RWPE2 (cell line): ENCODE measurements at regions not wholly inside any gene's neighbourhood (a gene's known extent, or its start where the extent isn't known, plus 50 kb on each side); places are given as distances from the start of the nearest gene placed in this dataset.

ENCODE experiments used
- ATAC-seq: fragments of 200-7000 bp; cut with Tn5 transposase; 3 replicates; pipeline ENCODE4 v1.9.1; 2021; ENCODE audit warnings: low read depth
- DNase-seq: peaks from one replicate; pipeline ENCODE4 v3.0.0-alpha.2; 2020; ENCODE audit warnings: low spot score
- H3K27ac ChIP-seq: fragments of 450-650 bp; 2 replicates; pipeline ENCODE4 v1.5.1; 2017; ENCODE audit warnings: mild to moderate bottlenecking; ENCODE audit not compliant: poor library complexity, severe bottlenecking
- H3K27me3 ChIP-seq: fragments of 250-450 bp; sonication (Bioruptor Pico); 2 replicates; pipeline ENCODE4 v1.5.1; 2021; ENCODE audit warnings: mild to moderate bottlenecking, moderate library complexity; ENCODE audit not compliant: insufficient read depth, poor library complexity, severe bottlenecking
- H3K36me3 ChIP-seq: fragments of 250-450 bp; sonication (Bioruptor Pico); 2 replicates; pipeline ENCODE4 v1.5.1; 2020; ENCODE audit warnings: low read depth, mild to moderate bottlenecking, moderate library complexity
- H3K4me1 ChIP-seq: fragments of 250-450 bp; sonication (Bioruptor Pico); 2 replicates; pipeline ENCODE4 v1.5.1; 2021; ENCODE audit warnings: mild to moderate bottlenecking, moderate library complexity; ENCODE audit not compliant: insufficient read depth, poor library complexity, severe bottlenecking
- H3K4me3 ChIP-seq: fragments of 250-450 bp; sonication (Bioruptor Pico); 2 replicates; pipeline ENCODE4 v1.5.1; 2021; ENCODE audit warnings: mild to moderate bottlenecking, moderate library complexity; ENCODE audit not compliant: severe bottlenecking
- H3K9me3 ChIP-seq: fragments of 250-450 bp; sonication (Bioruptor Pico); 2 replicates; pipeline ENCODE4 v1.5.1; 2021; ENCODE audit warnings: mild to moderate bottlenecking, moderate library complexity; ENCODE audit not compliant: severe bottlenecking
- CTCF ChIP-seq: fragments of 450-650 bp; IDR thresholded peaks from one replicate; pipeline ENCODE4 v1.5.1; 2017; ENCODE audit warnings: mild to moderate bottlenecking, moderate library complexity; ENCODE audit not compliant: poor library complexity, severe bottlenecking

- no peak for TF ChIP-seq CTCF
- peaks cover 2% of the 10 kb centered on the region for H3K9me3 ChIP-seq
These were observed 402.7 kb upstream of the SALL3 start for GRCh38 chr18:78576967-78577366.

GRCh38 chr18:78579449-78579848, 400.2 kb upstream of the SALL3 start:
- peaks cover 2% of the 10 kb centered on the region for H3K9me3 ChIP-seq

More at GRCh38 chr18:78576967-78577366, 402.7 kb upstream of the SALL3 start:
- Histone ChIP-seq H3K4me1 (no peaks in the 10 kb centered on the region), H3K36me3 (no peaks in the 10 kb centered on the region), H3K27me3 (no peaks in the 10 kb centered on the region), H3K27ac (no peak overlapping the region), H3K4me3 (no peak overlapping the region)
- ATAC-seq = no peak
- DNase-seq = no peak

GRCh38 chr18:78579854-78580577, 399.6 kb upstream of the SALL3 start:
- Histone ChIP-seq H3K27me3 (no peaks in the 10 kb centered on the region), H3K4me1 (no peaks in the 10 kb centered on the region), H3K9me3 (peaks cover 2% of the 10 kb centered on the region), H3K27ac (no peak overlapping the region), H3K36me3 (no peaks in the 10 kb centered on the region), H3K4me3 (no peak overlapping the region)
- no peak for TF ChIP-seq CTCF
- ATAC-seq (no peak), DNase-seq (no peak)

More at GRCh38 chr18:78579449-78579848, 400.2 kb upstream of the SALL3 start:
- TF ChIP-seq CTCF = no peak
- DNase-seq (no peak), ATAC-seq (no peak)
- H3K27me3 ChIP-seq = no peaks in the 10 kb centered on the region
- H3K27ac ChIP-seq = no peak overlapping the region
- no peak overlapping the region for H3K4me3 ChIP-seq
- no peaks in the 10 kb centered on the region for H3K4me1 ChIP-seq
- no peaks in the 10 kb centered on the region for H3K36me3 ChIP-seq

GRCh38 chr18:78580835-78581339, 398.7 kb upstream of the SALL3 start:
- no peak for TF ChIP-seq CTCF
- no peak for ATAC-seq
- Histone ChIP-seq H3K9me3 (peaks cover 2% of the 10 kb centered on the region), H3K4me1 (no peaks in the 10 kb centered on the region), H3K36me3 (no peaks in the 10 kb centered on the region), H3K27me3 (no peaks in the 10 kb centered on the region), H3K27ac (no peak overlapping the region), H3K4me3 (no peak overlapping the region)
- DNase-seq = no peak

- TF ChIP-seq CTCF = no peak
- ATAC-seq (no peak), DNase-seq (no peak)
- Histone ChIP-seq H3K9me3 (peaks cover 2% of the 10 kb centered on the region), H3K36me3 (no peaks in the 10 kb centered on the region), H3K27me3 (no peaks in the 10 kb centered on the region), H3K27ac (no peak overlapping the region), H3K4me1 (no peaks in the 10 kb centered on the region), H3K4me3 (no peak overlapping the region)
These were observed 397.4 kb upstream of the SALL3 start for GRCh38 chr18:78582181-78582709.
